ENCODE measurements at regions not wholly inside any gene's neighbourhood (a gene's known extent, or its start where the extent isn't known, plus 50 kb on each side); places are given as distances from the start of the nearest gene placed in this dataset.

GRCh38 chr10:78367751-78368150, 334.1 kb downstream of the RPS24 start:
- no peak for DNase-seq (ENCODE audit: low spot score)

- DNase-seq (ENCODE audit: low spot score), result no peak
Observed at GRCh38 chr10:78371136-78371535, 337.5 kb downstream of the RPS24 start.

GRCh38 chr10:78372806-78373205, 339.1 kb downstream of the RPS24 start:
- DNase-seq (ENCODE audit: low spot score), result no peak

DNA sequence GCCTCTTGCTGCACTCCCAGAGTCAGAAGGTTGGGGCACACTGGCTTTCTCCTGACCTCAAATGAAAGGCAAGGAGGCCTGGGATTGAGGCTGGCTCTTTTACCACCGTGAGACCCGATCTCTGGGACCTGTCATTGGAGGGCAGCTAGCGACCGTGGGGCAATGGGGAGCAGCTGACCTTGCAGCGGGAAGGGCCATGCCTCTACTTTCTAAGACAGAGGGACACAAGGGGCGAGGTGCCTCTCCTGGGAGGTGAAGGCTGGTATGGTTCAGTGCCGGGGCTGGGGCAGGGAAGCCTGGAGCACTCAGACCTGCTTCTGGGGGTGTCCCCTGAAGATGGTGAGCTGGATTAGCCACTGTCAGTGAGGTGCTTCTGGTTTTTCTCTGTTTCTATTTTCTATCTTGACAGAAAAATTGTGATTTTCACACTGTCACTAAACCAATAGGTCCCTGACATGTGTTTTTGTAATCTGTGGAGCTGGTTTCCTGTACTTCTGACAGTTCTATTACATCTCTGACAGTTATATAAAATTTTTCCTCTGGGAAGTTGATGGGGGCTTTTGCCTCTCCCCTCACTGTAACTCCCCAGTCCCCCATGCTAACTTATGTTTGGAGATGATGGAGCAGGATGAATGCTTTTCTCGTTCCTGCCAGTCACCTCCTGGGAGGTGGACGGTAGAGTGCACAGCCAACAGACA, 340.8 kb downstream of the RPS24 start:
- DNase-seq (ENCODE audit: low spot score), result no peak

- no peak for DNase-seq (ENCODE audit: low spot score)
Observed at GRCh38 chr10:78375854-78376785, 342.5 kb downstream of the RPS24 start.

- DNase-seq (ENCODE audit: low spot score), result no peak
Observed at GRCh38 chr10:78377356-78377755, 343.7 kb downstream of the RPS24 start.

GRCh38 chr10:78378192-78378591, 344.5 kb downstream of the RPS24 start:
- no peak for DNase-seq (ENCODE audit: low spot score)

- no peak for DNase-seq (ENCODE audit: low spot score)
Observed at GRCh38 chr10:78381107-78381506, 347.4 kb downstream of the RPS24 start.

DNA sequence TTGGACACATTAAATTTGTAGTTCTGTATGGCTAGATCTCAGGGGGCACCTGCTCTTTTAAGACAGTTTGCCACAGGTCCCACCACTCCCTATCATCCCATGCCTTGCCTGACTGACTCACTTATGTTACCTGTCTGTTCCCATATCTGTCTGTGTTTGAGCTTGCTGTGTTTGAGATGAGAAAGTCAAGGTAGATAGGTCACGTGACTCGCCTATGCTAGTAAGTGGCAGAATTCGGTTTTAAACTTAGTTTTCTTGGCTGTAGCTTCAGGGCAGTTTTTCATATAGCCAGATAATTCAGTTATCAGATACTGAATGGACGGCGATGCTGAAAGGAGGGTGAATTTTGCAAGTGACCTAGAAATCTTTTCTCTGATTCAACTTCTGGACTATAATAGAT, 348.4 kb downstream of the RPS24 start:
- no peak for DNase-seq (ENCODE audit: low spot score)

GRCh38 chr10:78382772-78383171, 349.1 kb downstream of the RPS24 start:
- no peak for DNase-seq (ENCODE audit: low spot score)

- DNase-seq (ENCODE audit: low spot score), result no peak
Observed at GRCh38 chr10:78383378-78384048, 349.9 kb downstream of the RPS24 start.

DNA sequence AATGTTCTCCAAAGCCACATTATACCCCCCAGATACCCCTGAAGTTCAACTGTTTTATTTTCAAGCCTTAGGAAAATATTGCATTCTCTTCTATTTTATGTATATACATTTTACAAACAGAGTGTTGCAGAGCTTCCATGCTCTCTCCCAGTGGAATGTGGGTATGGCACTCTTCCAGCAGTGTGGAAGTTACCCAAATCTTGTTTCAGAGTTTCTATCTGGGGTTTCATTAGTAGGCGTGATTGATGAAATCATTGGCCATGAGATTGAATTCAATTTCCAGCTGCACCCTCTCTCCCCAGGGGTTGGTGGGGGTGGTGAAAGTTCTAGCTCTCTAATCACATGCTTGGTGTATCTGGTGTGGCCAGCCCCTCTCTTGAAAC, 350.4 kb downstream of the RPS24 start:
- no peak for DNase-seq (ENCODE audit: low spot score)

- no peak for DNase-seq (ENCODE audit: low spot score)
Observed at GRCh38 chr10:78385599-78385998, 351.9 kb downstream of the RPS24 start.

DNA sequence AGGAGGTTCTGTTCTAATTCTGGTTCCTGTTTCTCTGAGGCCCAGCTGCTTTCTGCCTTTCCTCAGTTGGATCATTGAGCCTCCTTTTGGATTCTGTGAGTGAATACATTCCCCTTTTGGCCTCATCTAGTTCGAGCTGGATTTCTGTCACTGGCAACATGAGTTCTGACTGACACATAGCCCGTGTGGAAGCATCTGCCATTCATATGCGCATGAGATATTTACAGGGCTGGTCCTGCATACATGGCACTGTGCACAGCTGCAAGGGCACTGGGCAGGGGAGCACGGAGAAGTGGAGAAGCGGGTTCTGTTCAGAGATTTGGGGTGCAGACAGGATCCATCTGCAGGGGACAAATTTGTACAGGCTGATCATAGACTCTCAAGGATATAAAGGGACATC, 352.8 kb downstream of the RPS24 start:
- no peak for DNase-seq (ENCODE audit: low spot score)

DNA sequence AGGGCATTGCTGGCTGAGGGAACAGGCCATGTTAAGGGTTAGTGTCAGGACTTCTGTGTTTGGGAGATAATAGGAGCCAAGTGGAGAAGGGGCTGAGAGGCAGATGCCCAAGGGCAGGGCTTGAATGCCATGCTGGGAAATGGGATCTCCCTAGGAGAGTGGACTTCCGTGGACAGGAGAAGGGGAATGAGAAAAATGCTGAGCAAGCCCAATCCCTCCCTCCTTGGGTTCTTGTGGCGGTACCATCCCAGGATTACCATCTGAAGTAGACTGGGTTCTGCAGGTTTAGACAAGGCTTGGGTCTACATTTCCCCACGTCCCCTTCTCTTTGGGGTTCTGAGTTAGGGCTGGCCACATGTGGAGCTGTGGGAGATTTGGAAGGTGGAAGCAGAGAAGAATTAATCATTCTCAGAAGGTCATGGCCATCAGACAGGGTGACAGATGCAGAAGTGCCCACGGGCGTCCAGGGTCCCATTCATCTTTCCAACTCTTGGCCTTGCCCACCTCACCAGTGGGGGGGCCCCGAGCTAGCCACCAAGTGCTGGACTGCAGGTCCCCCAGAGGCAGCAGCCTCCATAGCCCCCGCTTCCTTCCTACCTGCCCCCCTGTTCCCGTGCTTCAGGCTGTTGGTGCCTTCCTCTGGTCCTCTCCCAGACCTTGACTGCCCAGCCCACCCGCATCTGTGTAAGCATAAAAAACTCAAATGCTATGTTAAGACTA, 354.8 kb downstream of the RPS24 start:
- no peak for DNase-seq (ENCODE audit: low spot score)

GRCh38 chr10:78389419-78389818, 355.8 kb downstream of the RPS24 start:
- DNase-seq (ENCODE audit: low spot score), result no peak

GRCh38 chr10:78390051-78390450, 356.4 kb downstream of the RPS24 start:
- DNase-seq (ENCODE audit: low spot score), result no peak

- DNase-seq (ENCODE audit: low spot score), result no peak
Observed at GRCh38 chr10:78390817-78391216, 357.2 kb downstream of the RPS24 start.

GRCh38 chr10:78391585-78391984, 357.9 kb downstream of the RPS24 start:
- no peak for DNase-seq (ENCODE audit: low spot score)

GRCh38 chr10:78392197-78392596, 358.5 kb downstream of the RPS24 start:
- DNase-seq (ENCODE audit: low spot score), result no peak

DNA sequence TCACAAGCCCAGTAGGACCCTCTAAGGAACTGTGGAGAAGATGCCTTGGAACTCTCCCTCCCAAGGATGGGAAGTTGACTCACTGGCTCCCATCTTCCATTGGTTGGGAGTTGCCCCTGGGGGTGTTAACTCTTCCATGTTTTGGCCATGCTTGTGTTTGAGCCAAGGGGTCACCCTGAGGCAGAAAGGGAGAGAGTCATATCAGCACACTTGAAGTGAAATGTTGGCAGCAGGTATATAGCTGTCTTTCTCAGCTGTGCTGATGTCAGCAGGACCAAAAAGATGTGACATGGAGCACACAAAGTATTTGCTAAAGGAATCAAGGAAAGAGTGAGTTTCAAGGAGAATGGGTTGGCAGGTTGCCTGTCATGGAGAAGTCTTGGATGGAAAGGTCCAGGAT, 359.4 kb downstream of the RPS24 start:
- no peak for DNase-seq (ENCODE audit: low spot score)

- no peak for DNase-seq (ENCODE audit: low spot score)
Observed at GRCh38 chr10:78394047-78394446, 360.4 kb downstream of the RPS24 start.
